Glutamatergic neuron (in vitro differentiated cells): ENCODE measurements at regions not wholly inside any gene's neighbourhood (a gene's known extent, or its start where the extent isn't known, plus 50 kb on each side); places are given as distances from the start of the nearest gene placed in this dataset.

ENCODE experiments used
- DNase-seq: peaks from one replicate; pipeline ENCODE4 v3.0.0; 2022
- H3K27ac Mint-ChIP-seq: one replicate; pipeline ENCODE4 v1.8.0; 2020; ENCODE audit warnings: mild to moderate bottlenecking, mixed read lengths, inconsistent platforms; ENCODE audit not compliant: unreplicated experiment
- H3K27me3 Mint-ChIP-seq: one replicate; pipeline ENCODE4 v1.8.0; 2020; ENCODE audit warnings: mild to moderate bottlenecking, moderate library complexity, mixed read lengths, inconsistent platforms; ENCODE audit not compliant: unreplicated experiment
- H3K36me3 Mint-ChIP-seq: one replicate; pipeline ENCODE4 v1.8.0; 2020; ENCODE audit warnings: mild to moderate bottlenecking, mixed read lengths, inconsistent platforms; ENCODE audit not compliant: unreplicated experiment
- H3K4me1 Mint-ChIP-seq: one replicate; pipeline ENCODE4 v1.8.0; 2020; ENCODE audit warnings: mild to moderate bottlenecking, low read depth, mixed read lengths, inconsistent platforms; ENCODE audit not compliant: unreplicated experiment
- H3K4me3 Mint-ChIP-seq: one replicate; pipeline ENCODE4 v1.8.0; 2020; ENCODE audit warnings: mild to moderate bottlenecking, mixed read lengths, inconsistent platforms; ENCODE audit not compliant: unreplicated experiment
- H3K9me3 Mint-ChIP-seq: one replicate; pipeline ENCODE4 v1.8.0; 2020; ENCODE audit warnings: mild to moderate bottlenecking, moderate library complexity, mixed read lengths, inconsistent platforms; ENCODE audit not compliant: unreplicated experiment
- CTCF ChIP-seq: fragments of 200-600 bp; sonication (generic); IDR thresholded peaks from one replicate; pipeline ENCODE4 v1.5.0; 2021; ENCODE audit not compliant: partially characterized antibody, unreplicated experiment

GRCh38 chr9:83166372-83166771 is 103.4 kb upstream of the RASEF start:
- H3K9me3 Mint-ChIP-seq: no peaks in the 10 kb centered on the region
- H3K4me1 Mint-ChIP-seq: no peaks in the 10 kb centered on the region
- H3K27me3 Mint-ChIP-seq: peaks cover under 1% of the 10 kb centered on the region
- no peak overlapping the region for H3K27ac Mint-ChIP-seq
- no peak for TF ChIP-seq CTCF
- H3K36me3 Mint-ChIP-seq: peaks cover 8% of the 10 kb centered on the region
- DNase-seq: no peak
- no peak overlapping the region for H3K4me3 Mint-ChIP-seq

GRCh38 chr9:83155733-83156132 is 92.8 kb upstream of the RASEF start:
- Mint-ChIP-seq H3K4me1 (no peaks in the 10 kb centered on the region), H3K36me3 (peaks cover 8% of the 10 kb centered on the region), H3K27ac (no peak overlapping the region), H3K9me3 (peaks cover 4% of the 10 kb centered on the region), H3K27me3 (no peaks in the 10 kb centered on the region), H3K4me3 (no peak overlapping the region)
- DNase-seq: no peak
- TF ChIP-seq CTCF: no peak

- Mint-ChIP-seq H3K27ac (no peak overlapping the region), H3K4me1 (no peaks in the 10 kb centered on the region), H3K36me3 (peaks cover 2% of the 10 kb centered on the region)
Observed at GRCh38 chr9:83154821-83155220, 91.9 kb upstream of the RASEF start.

GRCh38 chr9:83154087-83154736 is 91.3 kb upstream of the RASEF start:
- Mint-ChIP-seq H3K4me1 (no peaks in the 10 kb centered on the region), H3K9me3 (peaks cover 4% of the 10 kb centered on the region), H3K36me3 (no peaks in the 10 kb centered on the region), H3K27ac (no peak overlapping the region), H3K27me3 (no peaks in the 10 kb centered on the region), H3K4me3 (no peak overlapping the region)
- no peak for DNase-seq
- TF ChIP-seq CTCF: no peak

More at GRCh38 chr9:83154821-83155220, 91.9 kb upstream of the RASEF start:
- H3K27me3 Mint-ChIP-seq: no peaks in the 10 kb centered on the region
- H3K4me3 Mint-ChIP-seq: no peak overlapping the region
- TF ChIP-seq CTCF: no peak
- H3K9me3 Mint-ChIP-seq: peaks cover 4% of the 10 kb centered on the region
- DNase-seq: no peak

GRCh38 chr9:83153030-83153429 is 90.1 kb upstream of the RASEF start:
- no peaks in the 10 kb centered on the region for H3K4me1 Mint-ChIP-seq
- no peak for TF ChIP-seq CTCF
- H3K4me3 Mint-ChIP-seq: no peak overlapping the region
- DNase-seq: no peak
- H3K27ac Mint-ChIP-seq: no peak overlapping the region
- peaks cover 5% of the 10 kb centered on the region for H3K36me3 Mint-ChIP-seq
- peaks cover 4% of the 10 kb centered on the region for H3K9me3 Mint-ChIP-seq
- no peaks in the 10 kb centered on the region for H3K27me3 Mint-ChIP-seq
